ENCODE measurements at regions not wholly inside any gene's neighbourhood (a gene's known extent, or its start where the extent isn't known, plus 50 kb on each side); places are given as distances from the start of the nearest gene placed in this dataset.

DNA sequence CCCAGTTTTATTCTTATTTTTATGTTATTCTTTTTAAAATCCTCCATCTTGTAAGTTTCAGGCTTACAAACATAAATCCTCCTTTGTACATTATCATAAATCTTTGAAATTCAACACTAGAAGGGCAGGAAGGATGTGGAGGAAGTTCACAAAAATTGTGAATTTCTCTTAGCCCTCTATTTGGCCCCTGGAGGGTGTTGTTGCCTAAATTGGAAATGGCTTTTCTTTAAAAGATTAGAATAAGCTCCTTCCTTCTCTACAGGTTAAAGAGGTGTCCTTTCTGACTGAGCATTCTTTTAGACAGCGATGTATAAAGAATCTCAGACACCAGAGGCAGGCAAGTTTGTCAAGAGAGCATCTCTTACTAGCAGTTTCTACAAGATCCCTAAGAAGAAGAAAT is 391.7 kb upstream of the OR4E1 start:
- TF ChIP-seq CREB1 (IDR thresholded peaks at IDR 0.05; ENCODE audit: low read depth) (no peak), RAD21 (IDR thresholded peaks at IDR 0.05; ENCODE audit: low read depth) (no peak), YY1 (IDR thresholded peaks at IDR 0.05; ENCODE audit: low read depth) (no peak), EP300 (IDR thresholded peaks at IDR 0.05; ENCODE audit: borderline replicate concordance) (no peak), EGR1 (IDR thresholded peaks at IDR 0.05) (no peak), NFIC (IDR thresholded peaks at IDR 0.05) (no peak)
- TF ChIP-seq, protein P1, sequence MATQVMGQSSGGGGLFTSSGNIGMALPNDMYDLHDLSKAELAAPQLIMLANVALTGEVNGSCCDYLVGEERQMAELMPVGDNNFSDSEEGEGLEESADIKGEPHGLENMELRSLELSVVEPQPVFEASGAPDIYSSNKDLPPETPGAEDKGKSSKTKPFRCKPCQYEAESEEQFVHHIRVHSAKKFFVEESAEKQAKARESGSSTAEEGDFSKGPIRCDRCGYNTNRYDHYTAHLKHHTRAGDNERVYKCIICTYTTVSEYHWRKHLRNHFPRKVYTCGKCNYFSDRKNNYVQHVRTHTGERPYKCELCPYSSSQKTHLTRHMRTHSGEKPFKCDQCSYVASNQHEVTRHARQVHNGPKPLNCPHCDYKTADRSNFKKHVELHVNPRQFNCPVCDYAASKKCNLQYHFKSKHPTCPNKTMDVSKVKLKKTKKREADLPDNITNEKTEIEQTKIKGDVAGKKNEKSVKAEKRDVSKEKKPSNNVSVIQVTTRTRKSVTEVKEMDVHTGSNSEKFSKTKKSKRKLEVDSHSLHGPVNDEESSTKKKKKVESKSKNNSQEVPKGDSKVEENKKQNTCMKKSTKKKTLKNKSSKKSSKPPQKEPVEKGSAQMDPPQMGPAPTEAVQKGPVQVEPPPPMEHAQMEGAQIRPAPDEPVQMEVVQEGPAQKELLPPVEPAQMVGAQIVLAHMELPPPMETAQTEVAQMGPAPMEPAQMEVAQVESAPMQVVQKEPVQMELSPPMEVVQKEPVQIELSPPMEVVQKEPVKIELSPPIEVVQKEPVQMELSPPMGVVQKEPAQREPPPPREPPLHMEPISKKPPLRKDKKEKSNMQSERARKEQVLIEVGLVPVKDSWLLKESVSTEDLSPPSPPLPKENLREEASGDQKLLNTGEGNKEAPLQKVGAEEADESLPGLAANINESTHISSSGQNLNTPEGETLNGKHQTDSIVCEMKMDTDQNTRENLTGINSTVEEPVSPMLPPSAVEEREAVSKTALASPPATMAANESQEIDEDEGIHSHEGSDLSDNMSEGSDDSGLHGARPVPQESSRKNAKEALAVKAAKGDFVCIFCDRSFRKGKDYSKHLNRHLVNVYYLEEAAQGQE (IDR thresholded peaks at IDR 0.05; ENCODE audit: low read depth) = no peak
- TF ChIP-seq, protein P2, sequence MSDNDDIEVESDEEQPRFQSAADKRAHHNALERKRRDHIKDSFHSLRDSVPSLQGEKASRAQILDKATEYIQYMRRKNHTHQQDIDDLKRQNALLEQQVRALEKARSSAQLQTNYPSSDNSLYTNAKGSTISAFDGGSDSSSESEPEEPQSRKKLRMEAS (IDR thresholded peaks at IDR 0.05) = no peak
